Endothelial cell of umbilical vein (primary cell): ENCODE measurements at regions not wholly inside any gene's neighbourhood (a gene's known extent, or its start where the extent isn't known, plus 50 kb on each side); places are given as distances from the start of the nearest gene placed in this dataset.

ENCODE experiments used
- BruUV-seq: library from RNA; stranded (reverse); fragments of 400-500 nt; replicated peaks from 2 replicates; lab custom pipeline; 2021; lab: Mats Ljungman, UMichigan
- CTCF ChIA-PET: fragments of 300-600, 350-600 bp; sonication (Branson Sonifier 250); formaldehyde crosslinking; loops from one replicate; lab custom pipeline; 2021; ENCODE audit warnings: antibody characterized with exemption, inconsistent platforms; lab: Charles Lee
- POLR2A ChIA-PET: fragments of 300-600, 350-600 bp; sonication (Branson Sonifier 250); formaldehyde crosslinking; loops from one replicate; lab custom pipeline; 2021; ENCODE audit warnings: antibody characterized with exemption, inconsistent platforms; lab: Charles Lee
- DNase-seq: peaks from one replicate; pipeline ENCODE4 v3.0.0-alpha.2; 2011; ENCODE audit warnings: low read depth, low spot score
- FAIRE-seq: peaks from 2 replicates; lab custom pipeline; 2011; peaks lifted over from hg19 to GRCh38; lab: Jason Lieb, UNC
- H2AFZ ChIP-seq: 2 replicates; pipeline ENCODE4 v1.6.0; 2012; ENCODE audit warnings: low read depth, low read length, control low read depth, inconsistent platforms
- H3K27ac ChIP-seq: 2 replicates; pipeline ENCODE4 v1.5.1; 2011; ENCODE audit warnings: low read depth, mild to moderate bottlenecking, control low read depth, low read length, moderate library complexity; ENCODE audit not compliant: insufficient read depth
- H3K27me3 ChIP-seq, 2 experiments: 2 replicates each; pipeline versions ENCODE4 v1.6.0 to v1.6.1; 2011; ENCODE audit warnings: low read length in 2 of 2, mixed read lengths in 1 of 2; ENCODE audit not compliant: control insufficient read depth in 2 of 2, insufficient read depth in 2 of 2
- H3K36me3 ChIP-seq, 2 experiments: 2 replicates in 1 of 2; 3 replicates in 1 of 2; pipeline ENCODE4 v1.5.1; 2011; ENCODE audit warnings: low read length in 2 of 2, mild to moderate bottlenecking in 1 of 2, moderate library complexity in 1 of 2; ENCODE audit not compliant: control insufficient read depth in 2 of 2, insufficient read depth in 2 of 2; ENCODE audit errors: extremely low read depth in 1 of 2
- H3K4me1 ChIP-seq: 3 replicates; pipeline ENCODE4 v1.5.1; 2011; ENCODE audit warnings: mild to moderate bottlenecking, low read length; ENCODE audit not compliant: control insufficient read depth, insufficient read depth; ENCODE audit errors: extremely low read depth
- H3K4me2 ChIP-seq: 2 replicates; pipeline ENCODE4 v1.6.1; 2011; ENCODE audit warnings: low read length, control low read depth, mixed read lengths; ENCODE audit not compliant: insufficient read depth
- H3K4me3 ChIP-seq, 3 experiments: fragments of 200-600 bp in 1 of 3; sonication (generic), shearing (Covaris generic) in 1 of 3; replicated peaks in 1 of 3; 2 replicates each; pipeline ENCODE4 v1.5.1; 2011 to 2016; ENCODE audit warnings: control low read depth in 3 of 3, low read length in 3 of 3, mild to moderate bottlenecking in 2 of 3, inconsistent platforms in 1 of 3, low read depth in 1 of 3, moderate library complexity in 1 of 3; ENCODE audit not compliant: insufficient read depth in 1 of 3
- H3K79me2 ChIP-seq: 2 replicates; pipeline ENCODE4 v1.6.0; 2012; ENCODE audit warnings: low read length, inconsistent platforms; ENCODE audit not compliant: control insufficient read depth, insufficient read depth
- H3K9ac ChIP-seq: replicated peaks from 2 replicates; pipeline ENCODE3; 2011; ENCODE audit warnings: low read length, control low read depth; ENCODE audit not compliant: insufficient read depth; ENCODE audit errors: extremely low read depth
- H3K9me1 ChIP-seq: replicated peaks from 3 replicates; pipeline ENCODE4 v1.6.0; 2011; ENCODE audit warnings: mild to moderate bottlenecking, low read length; ENCODE audit not compliant: control insufficient read depth, insufficient read depth; ENCODE audit errors: extremely low read depth
- H3K9me3 ChIP-seq: replicated peaks from 2 replicates; pipeline ENCODE4 v1.5.1; 2012; ENCODE audit warnings: low read length, inconsistent platforms; ENCODE audit not compliant: control insufficient read depth, insufficient read depth
- H4K20me1 ChIP-seq: replicated peaks from 2 replicates; pipeline ENCODE3; 2011; ENCODE audit warnings: mild to moderate bottlenecking, low read length; ENCODE audit not compliant: control insufficient read depth, insufficient read depth; ENCODE audit errors: extremely low read depth
- EZH2 ChIP-seq: IDR thresholded peaks from 2 replicates; pipeline ENCODE4 v1.6.1; 2012; ENCODE audit warnings: borderline replicate concordance, low read depth, mild to moderate bottlenecking, moderate library complexity, low read length, inconsistent platforms; ENCODE audit not compliant: severe bottlenecking
- FOS ChIP-seq: IDR thresholded peaks from 2 replicates; pipeline ENCODE4 v1.6.1; 2011; ENCODE audit warnings: mild to moderate bottlenecking, low read length, moderate library complexity, borderline replicate concordance; ENCODE audit not compliant: insufficient read depth
- GATA2 ChIP-seq: IDR thresholded peaks from 2 replicates; pipeline ENCODE4 v1.7.0; 2011; ENCODE audit warnings: low read depth, mild to moderate bottlenecking, moderate library complexity, mixed read lengths, low read length; ENCODE audit not compliant: insufficient read length, insufficient read depth
- JUN ChIP-seq: IDR thresholded peaks from 2 replicates; pipeline ENCODE4 v1.6.1; 2011; ENCODE audit warnings: borderline replicate concordance, low read depth; ENCODE audit not compliant: insufficient read length, insufficient read depth
- MYC ChIP-seq: IDR thresholded peaks from one replicate; pipeline ENCODE4 v1.6.1; 2011; ENCODE audit warnings: mild to moderate bottlenecking, low read depth, low read length
- POLR2A ChIP-seq: IDR thresholded peaks from 2 replicates; pipeline ENCODE4 v1.6.1; 2012; ENCODE audit warnings: low read depth, mild to moderate bottlenecking, control low read depth, low read length
- POLR2AphosphoS5 ChIP-seq: IDR thresholded peaks from 2 replicates; pipeline ENCODE4 v1.6.1; 2012; ENCODE audit warnings: low read depth, mild to moderate bottlenecking, control low read depth, low read length, moderate library complexity; ENCODE audit not compliant: insufficient read depth
- dilution Hi-C: fragments of 300-500 bp; cut with MboI; formaldehyde crosslinking; loops from one replicate; pipeline ENCODE4 v1.15.0; 2019; ENCODE audit warnings: low sequenced_read_pairs; ENCODE audit not compliant: extremely low pct_ligation_motif_present
- intact Hi-C: fragments of 100-400 bp; cut with micrococcal nuclease; formaldehyde crosslinking; loops from one replicate; pipeline ENCODE4 v1.10.0; 2022
- TF ChIP-seq, protein P1 (sequence below), 2 donors: IDR thresholded peaks; 1 replicate in 1 of 2; 2 replicates in 1 of 2; pipeline ENCODE4 v1.5.1; 2011; ENCODE audit warnings: low read length in 2 of 2, mild to moderate bottlenecking in 2 of 2, moderate library complexity in 2 of 2, control low read depth in 1 of 2, inconsistent platforms in 1 of 2, low read depth in 1 of 2; ENCODE audit not compliant: insufficient read depth in 1 of 2; ENCODE audit errors: extremely low read depth in 1 of 2
- TF ChIP-seq, protein P2 (sequence below): IDR thresholded peaks from 2 replicates; pipeline ENCODE4 v1.6.1; 2011; ENCODE audit not compliant: insufficient read depth, insufficient read length

DNA sequence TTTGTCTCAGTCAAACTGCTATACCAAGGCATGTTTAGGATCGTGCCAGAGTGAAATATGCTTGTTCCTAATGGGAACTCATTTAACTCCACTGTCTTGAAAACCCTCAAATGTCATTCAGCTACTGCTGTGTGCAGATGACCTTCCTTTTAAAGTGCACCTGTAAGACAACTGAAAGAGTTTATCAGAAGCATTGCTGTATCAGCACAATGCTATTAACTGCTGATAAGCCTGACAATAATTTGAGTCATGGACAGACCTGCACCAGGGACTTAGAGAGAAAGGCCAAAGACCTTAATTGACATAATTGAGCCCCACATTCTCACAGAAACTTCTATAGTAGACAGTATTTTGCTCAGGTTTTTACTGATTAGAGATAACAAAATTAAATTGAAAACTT is 557.9 kb downstream of the DIPK2A start:
- H3K27ac ChIP-seq = no peak overlapping the region
- H3K27me3 ChIP-seq = no peaks in the 10 kb centered on the region
- FAIRE-seq = no peak
- BruUV-seq = no TSS peak
- no peak overlapping the region for H3K4me3 ChIP-seq
- H3K9ac ChIP-seq = no peak overlapping the region
- ChIA-PET POLR2A (no interaction called here), CTCF (interaction anchor here (0.9 kb wide), 1 partner anchor 86 kb away, joined by 3 read pairs; no protein-coding TSS in a partner anchor)
- H3K4me1 ChIP-seq = no peaks in the 10 kb centered on the region
- H3K9me3 ChIP-seq = no peaks in the 10 kb centered on the region
- TF ChIP-seq POLR2AphosphoS5 (no peak), POLR2A (no peak), MYC (no peak), JUN (no peak), GATA2 (no peak), EZH2 (no peak), FOS (no peak)
- TF ChIP-seq, protein P1, sequence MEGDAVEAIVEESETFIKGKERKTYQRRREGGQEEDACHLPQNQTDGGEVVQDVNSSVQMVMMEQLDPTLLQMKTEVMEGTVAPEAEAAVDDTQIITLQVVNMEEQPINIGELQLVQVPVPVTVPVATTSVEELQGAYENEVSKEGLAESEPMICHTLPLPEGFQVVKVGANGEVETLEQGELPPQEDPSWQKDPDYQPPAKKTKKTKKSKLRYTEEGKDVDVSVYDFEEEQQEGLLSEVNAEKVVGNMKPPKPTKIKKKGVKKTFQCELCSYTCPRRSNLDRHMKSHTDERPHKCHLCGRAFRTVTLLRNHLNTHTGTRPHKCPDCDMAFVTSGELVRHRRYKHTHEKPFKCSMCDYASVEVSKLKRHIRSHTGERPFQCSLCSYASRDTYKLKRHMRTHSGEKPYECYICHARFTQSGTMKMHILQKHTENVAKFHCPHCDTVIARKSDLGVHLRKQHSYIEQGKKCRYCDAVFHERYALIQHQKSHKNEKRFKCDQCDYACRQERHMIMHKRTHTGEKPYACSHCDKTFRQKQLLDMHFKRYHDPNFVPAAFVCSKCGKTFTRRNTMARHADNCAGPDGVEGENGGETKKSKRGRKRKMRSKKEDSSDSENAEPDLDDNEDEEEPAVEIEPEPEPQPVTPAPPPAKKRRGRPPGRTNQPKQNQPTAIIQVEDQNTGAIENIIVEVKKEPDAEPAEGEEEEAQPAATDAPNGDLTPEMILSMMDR (IDR thresholded peaks at IDR 0.05; ENCODE audit: extremely low read depth in 1 of 2, insufficient read depth in 1 of 2, low read depth in 1 of 2, low read length in 2 of 2) = no peak
- TF ChIP-seq, protein P2, sequence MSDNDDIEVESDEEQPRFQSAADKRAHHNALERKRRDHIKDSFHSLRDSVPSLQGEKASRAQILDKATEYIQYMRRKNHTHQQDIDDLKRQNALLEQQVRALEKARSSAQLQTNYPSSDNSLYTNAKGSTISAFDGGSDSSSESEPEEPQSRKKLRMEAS = no peak
- H3K79me2 ChIP-seq = no peaks in the 10 kb centered on the region
- H2AFZ ChIP-seq = no peak overlapping the region
- no peak for DNase-seq
- no peaks in the 10 kb centered on the region for H3K36me3 ChIP-seq
- intact Hi-C loops (no loop called here), dilution Hi-C loops (no loop called here)
- no peak overlapping the region for H3K4me2 ChIP-seq
- H4K20me1 ChIP-seq = no peaks in the 10 kb centered on the region
- H3K9me1 ChIP-seq = no peaks in the 10 kb centered on the region
